C1 segment of cervical spinal cord (tissue), 14 donors: ENCODE measurements at regions not wholly inside any gene's neighbourhood (a gene's known extent, or its start where the extent isn't known, plus 50 kb on each side); places are given as distances from the start of the nearest gene placed in this dataset.
"Not testable (repeated sequence)": the region's sequence is repeated elsewhere in the genome, so short reads cannot be mapped to it uniquely, and the experiment has no call there.

Experiments used
- DNase-seq, 14 donors: peaks; one replicate each; lab custom pipeline; 2025; lab: John Stamatoyannopoulos, UW

DNA sequence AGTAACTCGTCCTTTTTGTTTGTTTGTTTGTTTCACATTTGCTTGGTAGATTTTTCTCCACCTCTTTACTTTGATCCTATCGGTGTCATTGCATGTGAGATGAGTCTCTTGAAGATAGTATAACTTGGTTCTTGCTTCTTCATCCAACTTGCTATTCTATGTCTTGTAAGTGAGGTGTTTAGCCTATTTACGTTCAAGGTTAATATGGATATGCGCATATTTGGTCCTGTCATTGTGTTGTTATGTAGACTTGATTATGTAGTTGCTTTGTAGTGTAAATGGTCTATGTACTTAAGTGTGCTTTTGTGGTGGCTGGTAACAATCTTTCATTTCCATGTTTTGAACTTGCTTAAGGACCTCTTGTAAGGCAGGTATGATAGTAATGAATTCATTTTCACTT is 192.8 kb upstream of the MAGI2 start:
- no peak for DNase-seq

GRCh38 chr7:79636849-79637248 is 183.4 kb upstream of the MAGI2 start:
- DNase-seq = no peak

DNA sequence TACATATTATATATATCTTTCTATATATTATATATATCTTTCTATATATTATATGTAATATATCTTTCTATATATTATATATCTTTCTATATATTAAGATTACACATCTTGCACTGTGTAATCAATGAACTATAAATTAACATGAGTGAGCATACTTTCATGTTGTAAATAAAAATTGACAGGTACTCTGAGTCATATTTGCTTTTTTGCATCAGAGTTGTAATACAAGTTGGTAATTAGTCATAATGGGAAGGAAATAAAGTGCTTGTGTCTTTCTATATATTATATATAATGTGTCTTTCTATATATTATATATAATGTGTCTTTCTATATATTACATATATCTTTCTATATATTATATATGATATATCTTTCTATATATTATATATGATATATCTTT is 172.5 kb upstream of the MAGI2 start:
- DNase-seq = not testable (repeated sequence)

DNA sequence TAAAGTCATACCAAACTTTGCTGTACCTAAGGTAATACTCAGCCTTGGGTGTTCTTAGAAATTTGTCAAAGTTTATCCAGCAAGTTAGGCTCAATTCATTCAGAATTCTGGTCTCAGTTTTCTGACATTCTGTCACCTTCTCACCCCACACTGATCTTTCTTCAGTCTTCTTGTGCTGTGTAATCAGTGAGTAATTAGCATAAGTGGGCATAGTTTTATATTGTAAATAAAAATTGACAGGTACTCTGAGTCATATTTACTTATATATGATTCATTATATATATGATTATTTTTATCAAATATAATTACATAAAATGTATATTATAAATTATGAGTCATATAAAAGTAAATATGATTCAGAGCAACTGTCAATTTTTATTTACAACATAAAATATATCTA is 170.9 kb upstream of the MAGI2 start:
- no peak for DNase-seq

DNA sequence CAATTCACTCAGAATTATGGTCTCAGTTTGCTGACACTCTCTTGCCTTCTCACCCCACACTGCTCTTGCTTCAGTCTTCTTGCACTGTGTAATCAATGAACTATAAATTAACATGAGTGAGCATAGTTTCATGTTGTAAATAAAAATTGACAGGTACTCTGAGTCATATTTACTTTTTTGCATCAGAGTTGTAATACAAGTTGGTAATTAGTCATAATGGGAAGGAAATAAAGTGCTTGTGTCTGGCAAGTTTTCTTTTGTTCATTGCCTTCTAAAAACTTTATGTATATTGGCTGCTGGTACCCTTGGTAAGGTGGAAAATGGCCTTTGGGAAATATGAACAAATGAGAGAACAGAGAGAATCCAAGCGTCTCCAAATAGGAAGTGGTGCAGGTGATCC is 169.3 kb upstream of the MAGI2 start:
- no peak for DNase-seq

- no peak for DNase-seq
These were observed 166.8 kb upstream of the MAGI2 start for GRCh38 chr7:79620291-79620690.

GRCh38 chr7:79619216-79619615 is 165.7 kb upstream of the MAGI2 start:
- no peak for DNase-seq

GRCh38 chr7:79615871-79616640 is 162.6 kb upstream of the MAGI2 start:
- no peak for DNase-seq

DNA sequence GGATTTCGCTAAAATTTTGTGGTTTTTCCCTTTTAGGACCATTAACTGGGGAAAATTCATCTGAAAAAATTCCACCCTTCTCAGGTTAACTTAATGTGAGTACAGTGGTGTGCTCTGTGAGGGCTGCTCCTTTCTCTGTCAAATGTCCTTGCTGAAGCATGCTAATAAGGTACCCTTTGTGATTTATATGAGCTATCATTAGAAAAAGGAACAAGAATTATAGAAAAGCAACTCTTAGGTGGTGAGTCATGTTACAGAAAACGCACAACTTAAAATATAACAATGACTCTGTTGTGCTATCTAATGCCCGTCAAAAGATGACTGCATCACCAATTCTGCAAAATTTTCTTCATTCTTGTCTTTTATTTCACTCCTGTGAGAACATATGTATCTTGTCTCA is 162.0 kb upstream of the MAGI2 start:
- no peak for DNase-seq

DNA sequence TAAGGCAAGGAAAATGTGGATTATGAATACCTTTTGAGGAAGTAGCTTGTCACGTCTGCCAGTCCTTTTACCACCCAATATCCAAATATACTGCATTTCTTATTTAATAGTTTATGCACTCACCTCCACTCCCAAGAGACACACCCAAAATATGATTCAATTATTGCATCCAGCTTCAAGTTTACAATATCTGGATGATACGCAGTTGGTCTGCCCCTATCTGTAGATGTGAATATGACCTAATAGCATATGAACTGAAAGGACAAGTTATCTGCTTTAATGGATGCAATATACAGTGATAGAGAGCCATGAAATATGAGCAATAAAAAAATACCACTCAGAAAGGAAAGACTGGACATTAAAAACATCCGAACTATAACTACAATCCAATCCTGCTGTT is 159.4 kb upstream of the MAGI2 start:
- no peak for DNase-seq

GRCh38 chr7:79612022-79612421 is 158.6 kb upstream of the MAGI2 start:
- DNase-seq = peak in 2 of 14 donors; percentile 0 to 5

- DNase-seq = peak in 1 of 14 donors; percentile 13
These were observed 157.4 kb upstream of the MAGI2 start for GRCh38 chr7:79610748-79611304.

GRCh38 chr7:79610313-79610712 is 156.8 kb upstream of the MAGI2 start:
- no peak for DNase-seq

GRCh38 chr7:79608005-79608404 is 154.5 kb upstream of the MAGI2 start:
- DNase-seq = no peak

- DNase-seq = no peak
These were observed 151.4 kb upstream of the MAGI2 start for GRCh38 chr7:79604841-79605240.

DNA sequence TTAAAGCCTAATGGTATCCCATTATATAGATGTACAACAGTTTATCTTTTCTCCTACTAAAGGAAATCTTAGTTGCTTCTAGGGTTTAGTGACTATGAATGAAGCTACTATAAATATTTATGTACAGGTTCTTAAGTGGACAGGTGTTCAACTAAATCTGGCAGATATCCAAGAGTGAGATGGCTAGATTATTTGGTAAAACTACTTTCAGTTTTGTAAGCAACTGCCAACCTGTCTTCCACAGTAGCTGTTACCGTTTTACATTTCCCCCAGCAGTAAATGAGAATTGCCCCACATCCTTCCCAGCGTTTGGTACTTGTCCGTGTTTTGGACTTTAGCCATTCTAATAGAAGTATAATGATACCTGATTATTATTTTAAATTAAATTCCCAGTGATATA is 144.9 kb upstream of the MAGI2 start:
- no peak for DNase-seq

DNA sequence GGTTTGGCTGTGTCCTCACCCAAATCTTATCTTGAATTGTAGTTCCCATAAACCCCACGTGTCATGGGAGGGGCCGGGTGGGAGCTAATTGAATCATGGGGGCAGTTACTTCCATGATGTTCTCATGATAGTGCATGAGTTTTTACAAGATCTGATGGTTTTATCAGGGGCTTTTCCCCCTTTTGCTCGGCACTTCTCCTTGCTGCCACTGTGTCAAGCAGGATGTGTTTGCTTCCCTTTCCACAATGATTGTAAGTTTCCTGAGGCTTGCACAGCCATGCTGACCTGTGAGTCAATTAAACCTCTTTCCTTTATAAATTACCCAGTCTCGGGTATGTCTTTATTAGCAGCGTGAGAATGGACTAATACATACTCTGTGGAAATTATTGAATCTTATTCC is 141.2 kb upstream of the MAGI2 start:
- not testable (repeated sequence) for DNase-seq

GRCh38 chr7:79593866-79594301 is 140.4 kb upstream of the MAGI2 start:
- peak in 1 of 14 donors; percentile 64 for DNase-seq

DNA sequence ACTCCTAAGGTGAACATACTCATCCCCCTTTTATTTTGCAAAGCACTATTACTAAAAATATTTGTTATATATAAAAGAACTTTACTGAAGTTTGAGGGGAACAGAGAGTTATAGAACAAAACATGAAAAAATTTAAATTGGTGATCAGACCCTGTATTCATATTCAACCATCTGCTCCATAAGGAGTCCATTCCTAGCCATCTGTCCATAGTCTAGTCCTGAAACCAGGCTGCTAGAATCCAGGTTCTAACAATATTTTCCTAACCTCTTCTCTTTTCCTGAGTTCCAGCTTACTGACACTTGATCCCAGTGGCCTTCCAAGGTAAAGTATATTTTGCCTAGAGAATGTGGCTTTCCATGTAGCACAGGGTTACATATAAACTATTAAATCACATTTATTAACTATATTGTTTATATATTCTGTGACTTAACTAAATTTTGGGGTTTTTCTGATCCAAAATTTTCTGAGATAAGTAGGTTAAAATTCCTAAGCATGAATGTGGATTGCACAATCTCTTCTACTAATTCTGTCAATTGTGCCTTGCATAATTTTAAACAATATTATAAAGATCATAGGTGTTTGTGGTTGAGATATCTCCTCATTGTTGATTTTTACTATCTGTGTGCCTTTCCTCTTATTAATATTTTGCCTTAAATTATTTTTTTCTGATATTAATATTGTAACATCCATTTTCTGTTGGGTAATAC is 137.6 kb upstream of the MAGI2 start:
- peak in 1 of 14 donors; percentile 35 for DNase-seq

DNA sequence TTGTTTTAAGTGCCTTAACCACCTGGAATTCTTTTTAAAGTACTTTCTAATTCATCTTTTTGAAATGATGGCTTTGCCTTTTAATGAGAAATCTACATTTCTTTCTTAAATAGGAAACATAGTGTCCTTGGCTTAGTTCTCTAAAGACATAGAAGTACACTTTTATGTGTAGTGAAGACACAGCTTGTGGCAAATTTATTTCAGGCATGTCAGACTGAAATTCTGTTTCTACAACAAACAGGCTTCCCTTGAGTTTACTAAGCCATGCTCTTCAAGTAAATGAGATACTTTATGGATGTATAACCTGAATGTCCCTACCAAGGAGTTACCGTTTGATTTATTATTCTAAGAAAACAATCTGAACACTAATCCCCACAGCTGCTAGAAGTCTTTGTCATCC is 136.9 kb upstream of the MAGI2 start:
- DNase-seq = no peak

DNA sequence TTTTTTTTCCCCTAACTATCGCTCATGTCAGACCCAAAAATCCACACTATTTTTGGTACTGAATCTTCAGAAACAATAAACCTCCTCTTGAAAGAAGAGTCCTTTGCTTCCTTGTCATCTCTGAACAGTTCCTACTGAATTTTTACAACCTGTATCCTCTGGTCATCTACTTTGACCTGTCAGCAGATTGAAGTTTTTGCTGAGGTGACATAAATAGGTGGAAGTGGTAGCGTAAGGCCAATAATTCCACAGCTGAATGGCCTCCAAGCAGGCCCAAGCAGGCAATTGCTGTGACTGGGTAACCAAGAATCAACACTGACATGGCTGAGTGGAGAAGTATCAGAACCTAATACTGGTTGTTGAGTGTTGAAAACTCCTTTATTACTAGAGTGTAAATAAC is 117.4 kb upstream of the MAGI2 start:
- DNase-seq = no peak

DNA sequence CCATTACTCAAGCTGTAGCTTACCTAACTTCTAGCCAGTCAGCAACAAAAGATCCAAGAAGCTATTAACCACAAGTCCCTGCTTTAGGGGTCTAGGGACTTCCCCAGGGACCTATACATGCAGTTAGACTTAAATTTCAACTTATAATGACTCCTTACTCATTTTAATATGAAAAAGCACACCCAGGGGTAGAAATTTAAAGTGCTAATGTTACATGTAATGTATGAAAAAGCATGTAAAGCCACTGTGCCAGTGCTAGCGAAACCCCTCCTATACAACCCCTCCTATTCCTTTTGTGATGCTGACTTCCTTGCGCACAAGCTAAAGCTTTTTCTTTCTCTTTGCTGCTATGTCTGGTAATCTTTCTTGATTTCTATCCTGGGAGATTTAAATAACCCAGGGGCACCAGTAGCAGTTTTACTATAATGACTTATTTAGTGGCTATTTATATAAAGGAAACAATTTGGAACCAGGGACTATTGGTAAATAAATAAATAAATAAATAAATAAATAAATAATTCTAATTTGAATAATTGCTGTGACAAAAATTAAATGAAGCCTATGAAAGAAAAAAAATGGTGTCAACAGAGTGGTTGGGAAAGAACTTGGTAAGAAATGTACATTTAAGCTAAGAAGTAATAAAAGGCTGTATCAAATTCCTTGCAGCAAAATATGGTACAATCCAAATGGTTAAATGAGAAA is 110.5 kb upstream of the MAGI2 start:
- no peak for DNase-seq
